ENCODE measurements at regions not wholly inside any gene's neighbourhood (a gene's known extent, or its start where the extent isn't known, plus 50 kb on each side); places are given as distances from the start of the nearest gene placed in this dataset.

DNA sequence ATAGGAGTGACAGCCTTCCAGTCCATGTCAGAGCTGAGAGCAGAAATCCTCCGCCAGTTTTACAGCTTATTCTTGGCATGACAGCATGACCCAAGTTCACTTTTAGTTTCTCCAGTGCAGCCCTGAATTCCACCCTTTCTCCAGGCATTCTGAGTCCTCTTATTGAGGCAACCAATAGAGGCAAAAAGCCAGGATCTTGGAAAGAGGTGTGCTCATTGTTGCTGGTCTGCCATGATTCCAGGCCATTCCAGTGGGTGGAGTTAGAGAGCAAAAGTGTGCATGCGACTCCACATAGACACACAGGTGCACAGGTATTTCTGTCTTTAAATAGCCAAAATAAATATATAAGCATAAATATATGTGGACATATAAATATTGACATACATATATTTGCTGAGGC lies 224.7 kb upstream of the ADARB2 start:
- Histone ChIP-seq H3K4me1 (ENCODE audit: low read depth) (no peaks in the 10 kb centered on the region), H3K36me3 (ENCODE audit: low read depth) (no peaks in the 10 kb centered on the region), H3K4me3 (no peak overlapping the region), H3K9me3 (peaks cover 34% of the 10 kb centered on the region)
- TF ChIP-seq, protein P1, sequence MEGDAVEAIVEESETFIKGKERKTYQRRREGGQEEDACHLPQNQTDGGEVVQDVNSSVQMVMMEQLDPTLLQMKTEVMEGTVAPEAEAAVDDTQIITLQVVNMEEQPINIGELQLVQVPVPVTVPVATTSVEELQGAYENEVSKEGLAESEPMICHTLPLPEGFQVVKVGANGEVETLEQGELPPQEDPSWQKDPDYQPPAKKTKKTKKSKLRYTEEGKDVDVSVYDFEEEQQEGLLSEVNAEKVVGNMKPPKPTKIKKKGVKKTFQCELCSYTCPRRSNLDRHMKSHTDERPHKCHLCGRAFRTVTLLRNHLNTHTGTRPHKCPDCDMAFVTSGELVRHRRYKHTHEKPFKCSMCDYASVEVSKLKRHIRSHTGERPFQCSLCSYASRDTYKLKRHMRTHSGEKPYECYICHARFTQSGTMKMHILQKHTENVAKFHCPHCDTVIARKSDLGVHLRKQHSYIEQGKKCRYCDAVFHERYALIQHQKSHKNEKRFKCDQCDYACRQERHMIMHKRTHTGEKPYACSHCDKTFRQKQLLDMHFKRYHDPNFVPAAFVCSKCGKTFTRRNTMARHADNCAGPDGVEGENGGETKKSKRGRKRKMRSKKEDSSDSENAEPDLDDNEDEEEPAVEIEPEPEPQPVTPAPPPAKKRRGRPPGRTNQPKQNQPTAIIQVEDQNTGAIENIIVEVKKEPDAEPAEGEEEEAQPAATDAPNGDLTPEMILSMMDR (IDR thresholded peaks at IDR 0.05), result no peak
- ATAC-seq, result no peak
- intact Hi-C loops (cut with DNase I, micrococcal nuclease), result no loop called here
- no peak for DNase-seq

DNA sequence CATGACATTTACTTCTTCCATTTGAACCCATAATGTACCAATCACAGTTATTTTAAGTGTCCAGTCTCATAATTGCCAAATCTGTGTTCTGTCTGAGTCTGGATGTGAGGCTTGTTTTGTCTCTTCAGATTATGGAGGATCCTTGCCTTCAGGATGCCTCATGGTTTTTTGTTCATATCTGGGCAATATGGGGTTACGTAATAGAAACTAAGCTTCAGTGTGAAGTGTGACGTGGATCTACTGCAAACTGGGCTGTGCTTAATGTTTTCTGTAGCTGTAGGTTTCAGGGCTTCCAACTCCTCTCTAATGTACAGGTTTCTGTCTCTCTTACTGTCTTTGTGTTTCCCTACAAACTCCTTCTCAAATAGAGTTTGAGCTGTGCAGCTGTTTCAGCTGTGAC lies 223.7 kb upstream of the ADARB2 start:
- Histone ChIP-seq H3K4me3 (no peak overlapping the region), H3K9me3 (peaks cover 34% of the 10 kb centered on the region), H3K36me3 (ENCODE audit: low read depth) (no peaks in the 10 kb centered on the region), H3K4me1 (ENCODE audit: low read depth) (no peaks in the 10 kb centered on the region)
- ATAC-seq, result no peak
- intact Hi-C loops (cut with DNase I, micrococcal nuclease), result no loop called here
- TF ChIP-seq, protein P1 (IDR thresholded peaks at IDR 0.05), result no peak
- DNase-seq, result no peak

DNA sequence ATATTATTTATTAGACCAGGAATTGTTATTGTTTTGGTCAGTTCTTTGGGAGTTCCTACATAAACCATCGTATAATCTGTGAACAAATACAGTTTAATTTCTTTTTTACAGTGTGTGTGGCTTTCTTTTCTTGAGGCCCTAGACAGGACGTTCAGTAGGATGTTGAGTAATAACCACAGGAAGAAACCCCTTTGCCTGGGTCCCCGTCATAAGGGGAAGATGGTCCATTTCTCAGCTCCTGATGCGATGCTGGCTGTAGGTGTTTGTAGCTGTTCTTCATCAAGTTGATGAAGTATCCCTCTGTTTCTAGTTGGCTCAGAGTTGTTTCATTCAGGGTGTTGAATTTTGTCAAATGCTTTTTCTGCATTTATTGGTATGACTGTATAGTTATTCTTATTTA lies 219.7 kb upstream of the ADARB2 start:
- no peaks in the 10 kb centered on the region for H3K4me1 ChIP-seq (ENCODE audit: low read depth)
- TF ChIP-seq, protein P1 (IDR thresholded peaks at IDR 0.05), result no peak
- peaks cover 26% of the 10 kb centered on the region for H3K9me3 ChIP-seq
- ATAC-seq (no peak), DNase-seq (no peak)
- H3K36me3 ChIP-seq (ENCODE audit: low read depth), result no peaks in the 10 kb centered on the region
- no peak overlapping the region for H3K4me3 ChIP-seq
- intact Hi-C loops (cut with DNase I, micrococcal nuclease), result no loop called here

DNA sequence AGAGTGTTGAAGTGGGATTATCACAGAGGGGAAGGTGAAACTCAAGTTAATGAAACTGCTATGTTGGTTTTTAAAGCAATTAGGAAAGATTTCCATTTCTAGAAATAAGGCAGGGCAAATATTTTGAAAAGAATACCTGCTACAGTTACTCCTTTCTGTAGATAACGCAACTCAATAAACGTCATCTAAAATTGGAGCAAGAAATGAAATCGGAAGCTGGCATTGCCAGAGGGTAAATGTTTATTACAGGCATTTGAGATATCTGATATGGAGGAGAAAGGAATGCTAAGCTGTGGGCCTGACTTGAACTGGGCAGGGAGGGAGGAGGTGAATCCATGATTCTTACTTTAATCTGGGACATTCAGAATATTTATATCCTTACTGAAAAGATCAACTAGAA lies 217.0 kb upstream of the ADARB2 start:
- intact Hi-C loops (cut with DNase I, micrococcal nuclease), result no loop called here
- ATAC-seq (no peak), DNase-seq (no peak)
- Histone ChIP-seq H3K4me1 (ENCODE audit: low read depth) (no peaks in the 10 kb centered on the region), H3K36me3 (ENCODE audit: low read depth) (no peaks in the 10 kb centered on the region), H3K9me3 (peaks cover 19% of the 10 kb centered on the region), H3K4me3 (no peak overlapping the region)
- TF ChIP-seq, protein P1 (IDR thresholded peaks at IDR 0.05), result no peak

DNA sequence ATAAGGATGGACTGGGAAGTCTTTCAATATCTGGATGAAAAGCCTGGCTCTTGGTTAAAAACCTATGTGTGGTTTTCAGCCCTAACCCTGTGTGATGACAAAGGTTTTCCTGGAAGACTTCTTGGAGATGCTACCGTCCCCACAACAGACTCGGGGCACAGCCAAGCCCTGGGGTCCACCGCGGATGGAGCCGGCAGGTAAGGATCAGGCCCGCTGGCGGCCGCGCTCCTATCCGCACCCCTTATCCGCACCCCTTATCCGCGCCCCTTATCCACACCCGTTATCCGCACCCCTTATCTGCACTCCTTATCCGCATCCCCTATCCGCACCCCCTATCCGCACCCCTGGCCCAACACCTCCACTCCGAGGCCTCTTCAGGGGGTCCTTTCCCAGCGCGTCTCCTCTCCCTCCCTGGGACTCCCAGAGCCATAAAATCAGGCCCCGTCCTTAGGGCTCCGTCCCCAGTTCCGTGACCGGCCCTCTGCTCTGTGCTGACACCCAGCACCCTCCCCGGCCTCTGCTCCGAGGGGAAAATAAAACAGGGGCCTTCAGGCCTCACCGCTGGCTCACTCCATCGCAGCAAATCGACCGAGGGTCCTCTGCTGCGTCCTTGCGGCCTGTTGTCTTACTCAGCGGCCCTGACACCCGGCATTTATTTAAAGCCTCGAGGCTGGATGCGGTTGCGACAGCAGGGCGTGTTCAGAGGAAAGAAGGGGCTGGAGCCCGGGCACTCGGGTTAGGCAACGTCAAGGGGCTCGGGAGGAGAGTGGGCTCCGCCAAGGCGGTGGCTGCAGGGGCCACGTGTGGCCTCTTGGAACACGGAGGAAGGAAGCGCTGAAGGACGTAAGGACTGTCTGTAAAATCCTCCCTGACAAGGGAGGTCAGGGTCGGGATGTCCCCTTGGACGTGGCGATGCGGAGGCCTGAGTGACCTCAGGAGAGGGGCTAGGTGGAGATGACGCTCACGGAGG lies 215.1 kb upstream of the ADARB2 start:
- intact Hi-C loops (cut with DNase I, micrococcal nuclease), result no loop called here
- no peak for ATAC-seq
- no peak for DNase-seq
- Histone ChIP-seq H3K4me3 (no peak overlapping the region), H3K9me3 (peaks cover 19% of the 10 kb centered on the region), H3K36me3 (ENCODE audit: low read depth) (no peaks in the 10 kb centered on the region), H3K4me1 (ENCODE audit: low read depth) (no peaks in the 10 kb centered on the region)
- TF ChIP-seq, protein P1 (IDR thresholded peaks at IDR 0.05), result no peak

Measured in mucosa of descending colon (tissue), 3 donors.